ENCODE measurements at regions not wholly inside any gene's neighbourhood (a gene's known extent, or its start where the extent isn't known, plus 50 kb on each side); places are given as distances from the start of the nearest gene placed in this dataset.

GRCh38 chr10:131683281-131683861 lies 217.4 kb upstream of the PPP2R2D start:
- H3K36me3 ChIP-seq, result no peaks in the 10 kb centered on the region
- no peak overlapping the region for H3K27ac ChIP-seq
- no peaks in the 10 kb centered on the region for H3K4me1 ChIP-seq
- ATAC-seq, result no peak
- intact Hi-C loops (cut with DNase I), result no loop called here
- no peak overlapping the region for H3K4me3 ChIP-seq
- DNase-seq, result no peak
- 81% methylated on average over 21 of the region's 21 CpGs for WGBS, 2 donors
- TF ChIP-seq CTCF (IDR thresholded peaks at IDR 0.05), result no peak
- no peaks in the 10 kb centered on the region for H3K9me3 ChIP-seq
- peaks cover 0 to 53% (median 11%) of the 10 kb centered on the region in 7 donors for H3K27me3 ChIP-seq

GRCh38 chr10:131683941-131684340 lies 216.9 kb upstream of the PPP2R2D start:
- 88 to 90% methylated on average over 12 of the region's 12 CpGs for WGBS, 2 donors
- TF ChIP-seq CTCF (IDR thresholded peaks at IDR 0.05), result no peak
- no peak overlapping the region for H3K4me3 ChIP-seq
- peaks cover 0 to 51% (median 11%) of the 10 kb centered on the region in 7 donors for H3K27me3 ChIP-seq
- no peak overlapping the region for H3K27ac ChIP-seq
- no peaks in the 10 kb centered on the region for H3K36me3 ChIP-seq
- intact Hi-C loops (cut with DNase I), result no loop called here
- no peak for ATAC-seq
- no peaks in the 10 kb centered on the region for H3K4me1 ChIP-seq
- DNase-seq, result no peak
- no peaks in the 10 kb centered on the region for H3K9me3 ChIP-seq

GRCh38 chr10:131685007-131685406 lies 215.8 kb upstream of the PPP2R2D start:
- Histone ChIP-seq H3K36me3 (no peaks in the 10 kb centered on the region), H3K27ac (no peak overlapping the region), H3K27me3 (peaks cover 0 to 56% (median 11%) of the 10 kb centered on the region in 7 donors), H3K4me1 (no peaks in the 10 kb centered on the region), H3K4me3 (no peak overlapping the region), H3K9me3 (no peaks in the 10 kb centered on the region)
- 39 to 46% methylated on average over 7 of the region's 7 CpGs for WGBS, 2 donors
- TF ChIP-seq CTCF (IDR thresholded peaks at IDR 0.05), result no peak
- no peak for ATAC-seq
- no peak for DNase-seq
- intact Hi-C loops (cut with DNase I), result no loop called here

- Histone ChIP-seq H3K9me3 (no peaks in the 10 kb centered on the region), H3K4me1 (no peaks in the 10 kb centered on the region), H3K36me3 (no peaks in the 10 kb centered on the region), H3K4me3 (no peak overlapping the region), H3K27me3 (peaks cover 0 to 61% (median 11%) of the 10 kb centered on the region in 7 donors), H3K27ac (no peak overlapping the region)
- DNase-seq (no peak), ATAC-seq (no peak)
- intact Hi-C loops (cut with DNase I), result no loop called here
- WGBS, 2 donors, result 83 to 89% methylated on average over 10 of the region's 10 CpGs
- no peak for TF ChIP-seq CTCF (IDR thresholded peaks at IDR 0.05)
Measured at GRCh38 chr10:131685576-131685975, 215.2 kb upstream of the PPP2R2D start.

Data from heart right ventricle (tissue), 16 donors.